Fibroblast of lung (primary cell): ENCODE measurements at regions not wholly inside any gene's neighbourhood (a gene's known extent, or its start where the extent isn't known, plus 50 kb on each side); places are given as distances from the start of the nearest gene placed in this dataset.
"Not testable (repeated sequence)": the region's sequence is repeated elsewhere in the genome, so short reads cannot be mapped to it uniquely, and the experiment has no call there.

ENCODE experiments used
- DNase-seq, 2 donors: peaks; one replicate each; pipeline versions ENCODE4 v3.0.0 to v3.0.0-alpha.2; 2010; ENCODE audit warnings: low read depth in 2 of 2
- H2AFZ ChIP-seq: 2 replicates; pipeline ENCODE4 v1.5.1; 2012; ENCODE audit warnings: low read length, control low read depth, inconsistent platforms
- H3K27ac ChIP-seq: 2 replicates; pipeline ENCODE4 v1.5.1; 2011; ENCODE audit warnings: low read length, control low read depth; ENCODE audit not compliant: insufficient read depth
- H3K27me3 ChIP-seq: 2 replicates; pipeline ENCODE4 v1.5.1; 2011; ENCODE audit warnings: mild to moderate bottlenecking, low read length; ENCODE audit not compliant: control insufficient read depth, insufficient read depth
- H3K36me3 ChIP-seq: 2 replicates; pipeline ENCODE4 v1.5.1; 2011; ENCODE audit warnings: low read length; ENCODE audit not compliant: control insufficient read depth, insufficient read depth
- H3K4me1 ChIP-seq: 2 replicates; pipeline ENCODE4 v1.5.1; 2011; ENCODE audit warnings: low read length; ENCODE audit not compliant: control insufficient read depth, insufficient read depth; ENCODE audit errors: extremely low read depth
- H3K4me2 ChIP-seq: 2 replicates; pipeline ENCODE4 v1.5.1; 2011; ENCODE audit warnings: low read length, control low read depth; ENCODE audit not compliant: insufficient read depth; ENCODE audit errors: extremely low read depth
- H3K4me3 ChIP-seq, 4 experiments: fragments of 200-600 bp in 1 of 4; sonication (generic) in 1 of 4; replicated peaks in 1 of 4; 2 replicates each; pipeline ENCODE4 v1.5.1; 2011 to 2016; ENCODE audit warnings: low read length in 4 of 4, low read depth in 3 of 4, mild to moderate bottlenecking in 3 of 4, control low read depth in 2 of 4, inconsistent platforms in 1 of 4, mixed read lengths in 1 of 4; ENCODE audit not compliant: insufficient read depth in 1 of 4; ENCODE audit errors: control extremely low read depth in 1 of 4
- H3K79me2 ChIP-seq: 2 replicates; pipeline ENCODE4 v1.5.1; 2012; ENCODE audit warnings: mild to moderate bottlenecking, low read length, inconsistent platforms; ENCODE audit not compliant: control insufficient read depth, insufficient read depth
- H3K9ac ChIP-seq: 2 replicates; pipeline ENCODE4 v1.5.1; 2011; ENCODE audit warnings: mild to moderate bottlenecking, low read length, control low read depth; ENCODE audit not compliant: insufficient read depth
- H3K9me3 ChIP-seq: 2 replicates; pipeline ENCODE4 v1.5.1; 2012; ENCODE audit warnings: low read depth, low read length; ENCODE audit not compliant: control insufficient read depth, insufficient read depth
- H4K20me1 ChIP-seq: 2 replicates; pipeline ENCODE4 v1.5.1; 2011; ENCODE audit warnings: low read length; ENCODE audit not compliant: control insufficient read depth, insufficient read depth; ENCODE audit errors: extremely low read depth
- CTCF ChIP-seq, 2 donors: IDR thresholded peaks in 1 of 2; conservative IDR thresholded peaks in 1 of 2; 1 replicate in 1 of 2; 2 replicates in 1 of 2; pipeline ENCODE4 v1.5.1; 2011 to 2012; ENCODE audit warnings: low read length in 2 of 2, control low read depth in 1 of 2, inconsistent platforms in 1 of 2, low read depth in 1 of 2, mild to moderate bottlenecking in 1 of 2
- EZH2 ChIP-seq: IDR thresholded peaks from 2 replicates; pipeline ENCODE4 v1.5.1; 2012; ENCODE audit warnings: low read length, control low read depth, mild to moderate bottlenecking; ENCODE audit errors: missing control alignments

DNA sequence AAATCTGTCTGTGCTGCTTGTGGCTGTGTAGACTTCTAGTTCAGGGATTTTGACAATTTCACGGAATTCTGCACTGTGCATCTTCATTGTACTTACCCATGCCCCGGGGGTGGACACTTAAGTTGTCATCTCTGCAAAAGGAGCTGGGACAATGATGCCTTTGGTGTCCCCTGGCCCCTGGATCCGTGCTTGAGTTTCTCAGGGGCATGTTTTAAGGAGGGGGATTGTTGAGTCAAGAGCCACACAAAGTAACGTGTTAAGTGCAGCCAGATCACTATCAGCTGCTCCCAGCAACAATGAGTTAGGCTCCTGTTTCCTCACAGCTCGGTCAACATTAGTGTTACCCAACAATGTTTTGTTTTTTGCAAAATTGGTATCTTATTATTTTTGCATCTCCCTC lies 305.0 kb upstream of the DIO3 start:
- Histone ChIP-seq H3K4me2 (no peak overlapping the region), H3K79me2 (no peaks in the 10 kb centered on the region), H3K9me3 (no peaks in the 10 kb centered on the region), H3K9ac (no peak overlapping the region), H3K27me3 (no peaks in the 10 kb centered on the region), H2AFZ (no peak overlapping the region), H4K20me1 (no peaks in the 10 kb centered on the region), H3K27ac (no peak overlapping the region), H3K36me3 (no peaks in the 10 kb centered on the region), H3K4me3 (no peak overlapping the region), H3K4me1 (no peaks in the 10 kb centered on the region)
- TF ChIP-seq CTCF (conservative IDR thresholded peaks at IDR 0.05 in 1 of 2, IDR thresholded peaks at IDR 0.05 in 1 of 2; ENCODE audit: low read depth in 1 of 2, low read length in 2 of 2) (no peak), EZH2 (no peak)
- no peak for DNase-seq

DNA sequence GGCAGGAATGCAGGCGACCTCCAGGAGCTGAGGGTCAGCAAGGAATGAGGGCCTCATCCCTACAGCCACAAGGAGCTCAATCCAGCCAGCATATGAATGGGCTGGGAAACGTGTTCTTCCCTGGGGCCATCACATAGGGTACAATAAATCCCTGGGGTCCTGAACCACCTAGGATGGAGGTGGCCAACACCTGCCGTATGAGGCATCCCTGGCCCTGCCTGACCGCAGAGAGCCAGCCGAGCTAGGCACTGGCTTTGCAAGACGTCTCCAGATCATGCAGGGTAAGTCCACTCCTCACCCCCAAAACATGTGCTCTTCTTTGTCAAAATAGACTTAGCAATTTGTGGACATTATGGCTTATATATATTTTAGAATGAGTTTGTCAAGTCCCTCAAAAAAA lies 303.7 kb upstream of the DIO3 start:
- Histone ChIP-seq H3K4me1 (no peaks in the 10 kb centered on the region), H3K36me3 (no peaks in the 10 kb centered on the region), H3K27ac (no peak overlapping the region), H3K4me3 (no peak overlapping the region), H3K79me2 (no peaks in the 10 kb centered on the region), H3K9me3 (no peaks in the 10 kb centered on the region), H3K9ac (no peak overlapping the region), H2AFZ (no peak overlapping the region), H4K20me1 (no peaks in the 10 kb centered on the region), H3K4me2 (no peak overlapping the region), H3K27me3 (no peaks in the 10 kb centered on the region)
- TF ChIP-seq EZH2, result no peak
- TF ChIP-seq CTCF (conservative IDR thresholded peaks at IDR 0.05 in 1 of 2, IDR thresholded peaks at IDR 0.05 in 1 of 2; ENCODE audit: low read depth in 1 of 2, low read length in 2 of 2), result no peak
- DNase-seq, result no peak

GRCh38 chr14:101259748-101260147 lies 301.5 kb upstream of the DIO3 start:
- Histone ChIP-seq H3K4me2 (no peak overlapping the region), H3K9ac (no peak overlapping the region), H3K79me2 (no peaks in the 10 kb centered on the region), H3K36me3 (no peaks in the 10 kb centered on the region), H3K27me3 (no peaks in the 10 kb centered on the region), H3K9me3 (no peaks in the 10 kb centered on the region), H2AFZ (no peak overlapping the region), H3K4me3 (no peak overlapping the region), H4K20me1 (no peaks in the 10 kb centered on the region), H3K4me1 (no peaks in the 10 kb centered on the region), H3K27ac (no peak overlapping the region)
- DNase-seq, result no peak
- TF ChIP-seq CTCF (conservative IDR thresholded peaks at IDR 0.05 in 1 of 2, IDR thresholded peaks at IDR 0.05 in 1 of 2; ENCODE audit: low read depth in 1 of 2, low read length in 2 of 2), result no peak
- TF ChIP-seq EZH2, result no peak

- H3K36me3 ChIP-seq, H2AFZ ChIP-seq, H3K9ac ChIP-seq, H3K4me2 ChIP-seq, H3K27ac ChIP-seq, H3K27me3 ChIP-seq, H3K9me3 ChIP-seq, DNase-seq, H3K4me3 ChIP-seq, H3K79me2 ChIP-seq, H4K20me1 ChIP-seq, H3K4me1 ChIP-seq: not testable (repeated sequence)
Observed at GRCh38 chr14:101266441-101266840, 294.9 kb upstream of the DIO3 start.
